ENCODE measurements at regions not wholly inside any gene's neighbourhood (a gene's known extent, or its start where the extent isn't known, plus 50 kb on each side); places are given as distances from the start of the nearest gene placed in this dataset.

DNA sequence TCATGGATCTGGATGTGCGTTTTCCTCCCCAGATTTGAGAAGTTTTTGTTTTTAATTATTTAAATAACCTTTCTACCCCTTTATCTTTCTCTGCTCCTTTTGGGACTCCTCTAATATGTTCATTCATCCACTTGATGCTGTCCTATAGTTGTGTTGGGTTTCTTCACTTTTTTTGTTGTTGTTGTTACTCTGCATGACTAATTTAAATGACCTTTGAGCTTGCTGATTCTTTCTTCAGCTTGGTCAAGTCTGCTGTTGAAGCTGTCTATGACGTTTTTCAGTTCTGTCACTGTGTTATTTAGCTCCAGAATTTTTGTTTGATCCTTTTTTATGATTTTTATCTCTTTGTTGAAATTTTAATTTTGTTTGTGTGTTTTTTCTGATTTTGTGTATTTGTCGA is 463.6 kb upstream of the ALCAM start:
- 61% methylated on average over 3 of the region's 3 CpGs; no CpG with 5 or more reads in 1 of the 2 experiments for WGBS, 2 experiments (ENCODE audit: extremely low coverage in 1 of 2, insufficient coverage in 1 of 2, insufficient read length in 1 of 2, insufficient replicate concordance in 2 of 2, low coverage in 1 of 2, low lambda C conversion rate in 2 of 2, missing lambda C conversion rate in 1 of 2)
- H2BK12ac ChIP-seq (ENCODE audit: low read depth, low read length), result no peak overlapping the region
- no peaks in the 10 kb centered on the region for H3K36me3 ChIP-seq (ENCODE audit: control insufficient read depth in 2 of 4, insufficient read depth in 4 of 4, low read length in 3 of 4)
- no peak overlapping the region for H4K5ac ChIP-seq (ENCODE audit: insufficient read length, low read depth, low read length)
- H4K8ac ChIP-seq (ENCODE audit: extremely low read depth, insufficient read depth, low read length), result no peak overlapping the region
- H3K14ac ChIP-seq (ENCODE audit: insufficient read length), result no peak overlapping the region
- no peaks in the 10 kb centered on the region for H3K4me1 ChIP-seq (replicated peaks in 1 of 4; ENCODE audit: control insufficient read depth in 3 of 4, insufficient read depth in 4 of 4, low read length in 3 of 4)
- H3K9ac ChIP-seq (replicated peaks in 1 of 4; ENCODE audit: extremely low read depth in 1 of 4, low read depth in 3 of 4, low read length in 3 of 4), result no peak overlapping the region
- no peak overlapping the region for H3K56ac ChIP-seq (replicated peaks; ENCODE audit: insufficient read length, low read depth, low read length)
- ChIA-PET CTCF (ENCODE audit: partially characterized antibody) (no interaction called here), POLR2A (ENCODE audit: partially characterized antibody) (no interaction called here)
- H4K20me1 ChIP-seq (replicated peaks in 1 of 2; ENCODE audit: control insufficient read depth in 1 of 2, insufficient read depth in 2 of 2, low read length in 2 of 2), result no peaks in the 10 kb centered on the region
- no peaks in the 10 kb centered on the region for H3K79me2 ChIP-seq (ENCODE audit: control insufficient read depth in 1 of 2, insufficient read depth in 2 of 2, low read length in 2 of 2)
- H3K27me3 ChIP-seq (replicated peaks in 1 of 4; ENCODE audit: control insufficient read depth in 3 of 4, extremely low read depth in 1 of 4, insufficient read depth in 3 of 4, low read length in 3 of 4), result no peaks in the 10 kb centered on the region
- H3K23me2 ChIP-seq (ENCODE audit: low read depth, low read length), result no peaks in the 10 kb centered on the region
- no peak overlapping the region for H2AK5ac ChIP-seq (ENCODE audit: low read depth, low read length)
- no peak overlapping the region for H2BK5ac ChIP-seq (ENCODE audit: low read depth, low read length)
- H3K4ac ChIP-seq (replicated peaks; ENCODE audit: insufficient read length, low read depth, low read length), result no peak overlapping the region
- H3K23ac ChIP-seq (ENCODE audit: insufficient read length), result no peak overlapping the region
- no peak overlapping the region for H2AFZ ChIP-seq (ENCODE audit: low read length)
- H3K27ac ChIP-seq (ENCODE audit: low read depth, low read length), result no peak overlapping the region
- H3K4me3 ChIP-seq (ENCODE audit: extremely low read depth in 1 of 4, insufficient read depth in 2 of 4, low read depth in 3 of 4, low read length in 4 of 4), result no peak overlapping the region
- H3K9me3 ChIP-seq (ENCODE audit: insufficient read depth in 2 of 2, low read depth in 1 of 2, low read length in 1 of 2), result peaks cover 5 to 6% of the 10 kb centered on the region in 2 experiments; a peak in 2 of 4 replicates
- no peak overlapping the region for H2BK20ac ChIP-seq (ENCODE audit: low read length)
- no peaks in the 10 kb centered on the region for H3K79me1 ChIP-seq (ENCODE audit: low read depth, low read length)
- FAIRE-seq (no peak), DNase-seq (ENCODE audit: low read depth in 1 of 2, low spot score in 2 of 2) (no peak)
- no peak overlapping the region for H3K4me2 ChIP-seq (ENCODE audit: insufficient read depth in 1 of 2, low read depth in 2 of 2, low read length in 2 of 2)
- no peak overlapping the region for H3K18ac ChIP-seq (ENCODE audit: extremely low read depth, low read length)
- H4K91ac ChIP-seq (replicated peaks; ENCODE audit: insufficient read length, low read length), result no peak overlapping the region
- no peak overlapping the region for H2BK120ac ChIP-seq (replicated peaks; ENCODE audit: low read depth, low read length)
- H2BK15ac ChIP-seq (ENCODE audit: low read length), result no peak overlapping the region
- TF ChIP-seq FOSL1 (IDR thresholded peaks at IDR 0.05; ENCODE audit: insufficient read depth, low read depth, low read length) (no peak), YY1 (IDR thresholded peaks at IDR 0.05; ENCODE audit: low read depth, low read length) (no peak), HDAC2 (IDR thresholded peaks at IDR 0.05; ENCODE audit: borderline replicate concordance in 1 of 2, low read depth in 2 of 2, low read length in 2 of 2) (no peak), SP1 (IDR thresholded peaks at IDR 0.05; ENCODE audit: low read depth, low read length) (no peak), TEAD4 (IDR thresholded peaks at IDR 0.05; ENCODE audit: low read depth, low read length) (no peak), ZNF274 (IDR thresholded peaks at IDR 0.05; ENCODE audit: borderline replicate concordance, extremely low read depth, low read length) (no peak), EP300 (IDR thresholded peaks at IDR 0.05; ENCODE audit: borderline replicate concordance in 1 of 2, low read depth in 2 of 2, low read length in 2 of 2) (no peak), POLR2AphosphoS5 (IDR thresholded peaks at IDR 0.05; ENCODE audit: low read depth, low read length) (no peak), JUN (IDR thresholded peaks at IDR 0.05; ENCODE audit: low read depth, low read length) (no peak)
- TF ChIP-seq, protein P1, sequence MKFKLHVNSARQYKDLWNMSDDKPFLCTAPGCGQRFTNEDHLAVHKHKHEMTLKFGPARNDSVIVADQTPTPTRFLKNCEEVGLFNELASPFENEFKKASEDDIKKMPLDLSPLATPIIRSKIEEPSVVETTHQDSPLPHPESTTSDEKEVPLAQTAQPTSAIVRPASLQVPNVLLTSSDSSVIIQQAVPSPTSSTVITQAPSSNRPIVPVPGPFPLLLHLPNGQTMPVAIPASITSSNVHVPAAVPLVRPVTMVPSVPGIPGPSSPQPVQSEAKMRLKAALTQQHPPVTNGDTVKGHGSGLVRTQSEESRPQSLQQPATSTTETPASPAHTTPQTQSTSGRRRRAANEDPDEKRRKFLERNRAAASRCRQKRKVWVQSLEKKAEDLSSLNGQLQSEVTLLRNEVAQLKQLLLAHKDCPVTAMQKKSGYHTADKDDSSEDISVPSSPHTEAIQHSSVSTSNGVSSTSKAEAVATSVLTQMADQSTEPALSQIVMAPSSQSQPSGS (IDR thresholded peaks at IDR 0.05; ENCODE audit: low read length), result no peak
